ENCODE measurements at regions not wholly inside any gene's neighbourhood (a gene's known extent, or its start where the extent isn't known, plus 50 kb on each side); places are given as distances from the start of the nearest gene placed in this dataset.

DNA sequence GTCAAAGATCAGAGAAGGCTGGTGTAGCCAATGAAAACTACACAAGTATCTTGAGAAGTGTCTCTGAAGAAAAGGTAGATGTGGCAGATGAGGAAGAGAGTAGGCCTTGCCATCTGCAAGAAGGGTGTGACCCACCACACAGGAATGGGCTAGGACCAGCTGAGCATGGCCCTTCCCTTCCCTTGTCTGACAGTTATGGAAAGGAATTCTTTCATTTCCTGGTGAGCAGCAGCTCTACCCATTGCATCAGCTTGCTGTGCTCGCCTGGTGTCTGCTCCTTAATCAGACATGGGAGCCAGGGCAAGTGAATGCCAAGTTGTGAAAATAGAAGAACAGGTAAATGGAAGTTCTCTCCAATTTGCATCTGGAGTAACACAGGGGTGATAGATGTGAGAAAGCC is 145.2 kb upstream of the KRR1 start:
- Histone ChIP-seq H3K9me2 (ENCODE audit: insufficient read depth, low read length) (no peaks in the 10 kb centered on the region), H3K4me2 (ENCODE audit: low read length) (no peak overlapping the region), H3K9ac (ENCODE audit: low read length) (no peak overlapping the region), H3K9me3 (ENCODE audit: low read length) (no peaks in the 10 kb centered on the region), H3K27ac (ENCODE audit: low read length) (no peak overlapping the region), H3K79me2 (replicated peaks; ENCODE audit: insufficient read depth, low read length) (no peaks in the 10 kb centered on the region), H3K36me3 (ENCODE audit: insufficient read depth, low read length) (no peaks in the 10 kb centered on the region), H2AFZ (ENCODE audit: low read depth, low read length) (no peak overlapping the region), H3K4me3 (ENCODE audit: low read length) (no peak overlapping the region), H3K27me3 (ENCODE audit: insufficient read depth, low read depth, low read length) (no peaks in the 10 kb centered on the region), H3F3A (ENCODE audit: insufficient read depth, low read length, poor library complexity, severe bottlenecking) (no peaks in the 10 kb centered on the region), H4K20me1 (ENCODE audit: insufficient read depth) (no peaks in the 10 kb centered on the region)
- no peak for TF ChIP-seq TAF1 (IDR thresholded peaks at IDR 0.05; ENCODE audit: low read depth)
- no peak for TF ChIP-seq POLR2AphosphoS5 (IDR thresholded peaks at IDR 0.05)
- TF ChIP-seq SMC3 (conservative IDR thresholded peaks at IDR 0.05; ENCODE audit: poor library complexity), result no peak
- TF ChIP-seq, protein P1, sequence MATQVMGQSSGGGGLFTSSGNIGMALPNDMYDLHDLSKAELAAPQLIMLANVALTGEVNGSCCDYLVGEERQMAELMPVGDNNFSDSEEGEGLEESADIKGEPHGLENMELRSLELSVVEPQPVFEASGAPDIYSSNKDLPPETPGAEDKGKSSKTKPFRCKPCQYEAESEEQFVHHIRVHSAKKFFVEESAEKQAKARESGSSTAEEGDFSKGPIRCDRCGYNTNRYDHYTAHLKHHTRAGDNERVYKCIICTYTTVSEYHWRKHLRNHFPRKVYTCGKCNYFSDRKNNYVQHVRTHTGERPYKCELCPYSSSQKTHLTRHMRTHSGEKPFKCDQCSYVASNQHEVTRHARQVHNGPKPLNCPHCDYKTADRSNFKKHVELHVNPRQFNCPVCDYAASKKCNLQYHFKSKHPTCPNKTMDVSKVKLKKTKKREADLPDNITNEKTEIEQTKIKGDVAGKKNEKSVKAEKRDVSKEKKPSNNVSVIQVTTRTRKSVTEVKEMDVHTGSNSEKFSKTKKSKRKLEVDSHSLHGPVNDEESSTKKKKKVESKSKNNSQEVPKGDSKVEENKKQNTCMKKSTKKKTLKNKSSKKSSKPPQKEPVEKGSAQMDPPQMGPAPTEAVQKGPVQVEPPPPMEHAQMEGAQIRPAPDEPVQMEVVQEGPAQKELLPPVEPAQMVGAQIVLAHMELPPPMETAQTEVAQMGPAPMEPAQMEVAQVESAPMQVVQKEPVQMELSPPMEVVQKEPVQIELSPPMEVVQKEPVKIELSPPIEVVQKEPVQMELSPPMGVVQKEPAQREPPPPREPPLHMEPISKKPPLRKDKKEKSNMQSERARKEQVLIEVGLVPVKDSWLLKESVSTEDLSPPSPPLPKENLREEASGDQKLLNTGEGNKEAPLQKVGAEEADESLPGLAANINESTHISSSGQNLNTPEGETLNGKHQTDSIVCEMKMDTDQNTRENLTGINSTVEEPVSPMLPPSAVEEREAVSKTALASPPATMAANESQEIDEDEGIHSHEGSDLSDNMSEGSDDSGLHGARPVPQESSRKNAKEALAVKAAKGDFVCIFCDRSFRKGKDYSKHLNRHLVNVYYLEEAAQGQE (IDR thresholded peaks at IDR 0.05; ENCODE audit: borderline replicate concordance), result no peak
- TF ChIP-seq RAD21 (conservative IDR thresholded peaks at IDR 0.05), result no peak
- TF ChIP-seq, protein P2, sequence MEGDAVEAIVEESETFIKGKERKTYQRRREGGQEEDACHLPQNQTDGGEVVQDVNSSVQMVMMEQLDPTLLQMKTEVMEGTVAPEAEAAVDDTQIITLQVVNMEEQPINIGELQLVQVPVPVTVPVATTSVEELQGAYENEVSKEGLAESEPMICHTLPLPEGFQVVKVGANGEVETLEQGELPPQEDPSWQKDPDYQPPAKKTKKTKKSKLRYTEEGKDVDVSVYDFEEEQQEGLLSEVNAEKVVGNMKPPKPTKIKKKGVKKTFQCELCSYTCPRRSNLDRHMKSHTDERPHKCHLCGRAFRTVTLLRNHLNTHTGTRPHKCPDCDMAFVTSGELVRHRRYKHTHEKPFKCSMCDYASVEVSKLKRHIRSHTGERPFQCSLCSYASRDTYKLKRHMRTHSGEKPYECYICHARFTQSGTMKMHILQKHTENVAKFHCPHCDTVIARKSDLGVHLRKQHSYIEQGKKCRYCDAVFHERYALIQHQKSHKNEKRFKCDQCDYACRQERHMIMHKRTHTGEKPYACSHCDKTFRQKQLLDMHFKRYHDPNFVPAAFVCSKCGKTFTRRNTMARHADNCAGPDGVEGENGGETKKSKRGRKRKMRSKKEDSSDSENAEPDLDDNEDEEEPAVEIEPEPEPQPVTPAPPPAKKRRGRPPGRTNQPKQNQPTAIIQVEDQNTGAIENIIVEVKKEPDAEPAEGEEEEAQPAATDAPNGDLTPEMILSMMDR (IDR thresholded peaks at IDR 0.05; ENCODE audit: poor library complexity, severe bottlenecking), result no peak
- TF ChIP-seq MXI1 (conservative IDR thresholded peaks at IDR 0.05; ENCODE audit: poor library complexity, severe bottlenecking), result no peak

DNA sequence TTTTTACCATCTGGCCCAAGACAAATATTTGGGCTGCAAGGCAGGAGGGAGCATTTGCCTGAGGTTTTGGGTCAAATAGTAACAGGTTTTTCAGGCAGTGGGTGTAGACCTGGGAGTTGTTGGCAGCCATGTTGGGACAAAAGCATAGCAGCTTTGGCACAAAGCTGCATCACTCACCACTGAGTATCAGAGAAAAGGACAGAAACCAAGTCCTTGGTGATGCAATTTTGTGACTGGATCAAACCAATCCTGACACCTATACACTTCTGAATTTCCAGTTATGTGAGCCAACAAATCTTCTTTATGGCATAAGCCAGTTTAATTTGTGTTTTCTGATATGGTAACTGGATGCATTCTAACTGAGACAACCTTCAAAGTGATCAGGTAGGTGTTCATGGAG is 144.8 kb upstream of the KRR1 start:
- Histone ChIP-seq H3F3A (ENCODE audit: insufficient read depth, low read length, poor library complexity, severe bottlenecking) (no peaks in the 10 kb centered on the region), H3K9me2 (ENCODE audit: insufficient read depth, low read length) (no peaks in the 10 kb centered on the region), H3K79me2 (replicated peaks; ENCODE audit: insufficient read depth, low read length) (no peaks in the 10 kb centered on the region), H4K20me1 (ENCODE audit: insufficient read depth) (no peaks in the 10 kb centered on the region), H3K27me3 (ENCODE audit: insufficient read depth, low read depth, low read length) (no peaks in the 10 kb centered on the region), H3K36me3 (ENCODE audit: insufficient read depth, low read length) (no peaks in the 10 kb centered on the region), H3K4me3 (ENCODE audit: low read length) (no peak overlapping the region), H3K9ac (ENCODE audit: low read length) (no peak overlapping the region), H2AFZ (ENCODE audit: low read depth, low read length) (no peak overlapping the region), H3K9me3 (ENCODE audit: low read length) (no peaks in the 10 kb centered on the region), H3K4me2 (ENCODE audit: low read length) (no peak overlapping the region), H3K27ac (ENCODE audit: low read length) (no peak overlapping the region)
- TF ChIP-seq RAD21 (conservative IDR thresholded peaks at IDR 0.05), result no peak
- TF ChIP-seq MXI1 (conservative IDR thresholded peaks at IDR 0.05; ENCODE audit: poor library complexity, severe bottlenecking), result no peak
- TF ChIP-seq EP300 (conservative IDR thresholded peaks at IDR 0.05; ENCODE audit: poor library complexity, severe bottlenecking), result no peak
- no peak for TF ChIP-seq POLR2AphosphoS5 (IDR thresholded peaks at IDR 0.05)
- TF ChIP-seq, protein P1 (IDR thresholded peaks at IDR 0.05; ENCODE audit: borderline replicate concordance), result no peak
- TF ChIP-seq, protein P2 (IDR thresholded peaks at IDR 0.05; ENCODE audit: poor library complexity, severe bottlenecking), result no peak
- no peak for TF ChIP-seq EZH2 (IDR thresholded peaks at IDR 0.05; ENCODE audit: borderline replicate concordance, insufficient read depth, low read length, poor library complexity, severe bottlenecking)
- TF ChIP-seq TAF1 (IDR thresholded peaks at IDR 0.05; ENCODE audit: low read depth), result no peak
- no peak for TF ChIP-seq SMC3 (conservative IDR thresholded peaks at IDR 0.05; ENCODE audit: poor library complexity)

Measured in neural cell (in vitro differentiated cells).